ENCODE measurements at regions not wholly inside any gene's neighbourhood (a gene's known extent, or its start where the extent isn't known, plus 50 kb on each side); places are given as distances from the start of the nearest gene placed in this dataset.
A peak's percentile ranks its signal among the peaks of the same experiment; 100 is the strongest.

DNA sequence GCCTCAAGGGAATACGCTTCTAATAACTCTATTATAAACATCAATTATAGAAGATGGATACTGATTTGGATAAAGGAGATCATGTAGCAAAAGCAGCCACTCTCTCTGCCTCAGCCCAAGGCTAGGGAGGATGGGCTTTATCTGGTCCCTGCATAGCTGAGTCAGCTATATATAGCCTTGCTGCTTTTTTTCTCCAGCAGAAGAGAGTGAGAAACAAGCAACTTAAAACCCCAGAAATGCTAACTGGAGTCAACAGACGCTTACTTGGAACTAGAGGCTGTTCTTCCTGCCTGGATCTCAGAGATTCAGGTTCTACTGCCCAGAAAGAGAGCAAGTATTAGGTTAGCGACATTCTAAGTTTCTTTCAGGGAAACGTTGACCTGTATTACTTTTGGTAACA is 426.7 kb upstream of the KLHL29 start:
- no peaks in the 10 kb centered on the region for H3K9me1 ChIP-seq (ENCODE audit: insufficient read depth, low read length)
- H3K56ac ChIP-seq (ENCODE audit: extremely low read depth, insufficient read depth, low read length): no peak overlapping the region
- no peak overlapping the region for H2AK5ac ChIP-seq (ENCODE audit: low read depth, low read length)
- H4K20me1 ChIP-seq (ENCODE audit: insufficient read depth, low read length): no peaks in the 10 kb centered on the region
- no peak overlapping the region for H2AK9ac ChIP-seq (replicated peaks; ENCODE audit: low read depth, low read length, poor library complexity)
- H3K4ac ChIP-seq (ENCODE audit: low read depth, low read length): no peak overlapping the region
- H3K27ac ChIP-seq (ENCODE audit: insufficient read depth, low read length): no peak overlapping the region
- ATAC-seq (ENCODE audit: low read depth) (no peak), DNase-seq (no peak)
- H3K14ac ChIP-seq (replicated peaks; ENCODE audit: low read depth, low read length): no peak overlapping the region
- H3K79me1 ChIP-seq (ENCODE audit: low read depth in 1 of 2, low read length in 2 of 2): no peaks in the 10 kb centered on the region
- no peaks in the 10 kb centered on the region for H3K4me1 ChIP-seq (ENCODE audit: control insufficient read depth, insufficient read depth, low read length)
- no peak overlapping the region for H2BK20ac ChIP-seq (ENCODE audit: low read depth, low read length)
- peak; percentile 39; the same call in 1 of the 2 replicates for TF ChIP-seq MAFK (IDR thresholded peaks at IDR 0.05; ENCODE audit: low read depth, low read length)
- TF ChIP-seq POLR2A (IDR thresholded peaks at IDR 0.05; ENCODE audit: low read depth, low read length): no peak
- H4K8ac ChIP-seq (ENCODE audit: low read depth in 2 of 2, low read length in 2 of 2): no peak overlapping the region
- H2BK120ac ChIP-seq (ENCODE audit: low read depth, low read length): no peak overlapping the region
- H3K9ac ChIP-seq (ENCODE audit: low read depth, low read length): no peak overlapping the region
- in situ Hi-C loops (cut with MboI; ENCODE audit: low sequenced_read_pairs) (no loop called here), dilution Hi-C loops (cut with HindIII; ENCODE audit: low sequenced_read_pairs, unreplicated experiment) (no loop called here), intact Hi-C loops (cut with micrococcal nuclease) (no loop called here)
- no peak overlapping the region for H2AFZ ChIP-seq (replicated peaks; ENCODE audit: low read length, poor library complexity)
- H3K23ac ChIP-seq (ENCODE audit: low read depth, low read length): no peak overlapping the region
- no peak overlapping the region for H2BK5ac ChIP-seq (ENCODE audit: low read depth, low read length, poor library complexity, severe bottlenecking)
- POLR2A ChIA-PET (ENCODE audit: unreplicated experiment): no interaction called here
- H4K5ac ChIP-seq (ENCODE audit: low read depth, low read length): no peak overlapping the region
- no peak overlapping the region for H4K91ac ChIP-seq (ENCODE audit: insufficient read depth, low read depth, low read length)
- no peak overlapping the region for H3K4me2 ChIP-seq (ENCODE audit: low read depth, low read length)
- H3K27me3 ChIP-seq (ENCODE audit: control insufficient read depth, insufficient read depth, low read length): no peaks in the 10 kb centered on the region
- BruUV-seq (replicated peaks): no TSS peak
- no peak overlapping the region for H3K4me3 ChIP-seq (ENCODE audit: insufficient read depth, low read depth, low read length)
- H2BK15ac ChIP-seq (ENCODE audit: low read depth, low read length): no peak overlapping the region
- CTCF ChIA-PET: no interaction called here
- no peak overlapping the region for H3K18ac ChIP-seq (ENCODE audit: low read depth, low read length)
- H3K9me3 ChIP-seq (ENCODE audit: control insufficient read depth, insufficient read depth, low read length): peaks cover 19% of the 10 kb centered on the region
- H3K36me3 ChIP-seq (ENCODE audit: control insufficient read depth, insufficient read depth, low read length): no peaks in the 10 kb centered on the region
- WGBS, 2 experiments (ENCODE audit: extremely low coverage in 2 of 2, insufficient read length in 1 of 2): 17% methylated on average over 1 of the region's 4 CpGs; no CpG with 5 or more reads in 1 of the 2 experiments

Data from IMR-90 (cell line).